Activated naive CD4-positive, alpha-beta T cell treated with Interleukin-2 at 50 U/mL for 16 hours (primary cell): ENCODE measurements at regions not wholly inside any gene's neighbourhood (a gene's known extent, or its start where the extent isn't known, plus 50 kb on each side); places are given as distances from the start of the nearest gene placed in this dataset.
A peak's percentile ranks its signal among the peaks of the same experiment; 100 is the strongest.
"Not testable (repeated sequence)": the region's sequence is repeated elsewhere in the genome, so short reads cannot be mapped to it uniquely, and the experiment has no call there.

Experiments used
- DNase-seq: peaks from one replicate; pipeline ENCODE4 v3.0.0-alpha.2; 2020

DNA sequence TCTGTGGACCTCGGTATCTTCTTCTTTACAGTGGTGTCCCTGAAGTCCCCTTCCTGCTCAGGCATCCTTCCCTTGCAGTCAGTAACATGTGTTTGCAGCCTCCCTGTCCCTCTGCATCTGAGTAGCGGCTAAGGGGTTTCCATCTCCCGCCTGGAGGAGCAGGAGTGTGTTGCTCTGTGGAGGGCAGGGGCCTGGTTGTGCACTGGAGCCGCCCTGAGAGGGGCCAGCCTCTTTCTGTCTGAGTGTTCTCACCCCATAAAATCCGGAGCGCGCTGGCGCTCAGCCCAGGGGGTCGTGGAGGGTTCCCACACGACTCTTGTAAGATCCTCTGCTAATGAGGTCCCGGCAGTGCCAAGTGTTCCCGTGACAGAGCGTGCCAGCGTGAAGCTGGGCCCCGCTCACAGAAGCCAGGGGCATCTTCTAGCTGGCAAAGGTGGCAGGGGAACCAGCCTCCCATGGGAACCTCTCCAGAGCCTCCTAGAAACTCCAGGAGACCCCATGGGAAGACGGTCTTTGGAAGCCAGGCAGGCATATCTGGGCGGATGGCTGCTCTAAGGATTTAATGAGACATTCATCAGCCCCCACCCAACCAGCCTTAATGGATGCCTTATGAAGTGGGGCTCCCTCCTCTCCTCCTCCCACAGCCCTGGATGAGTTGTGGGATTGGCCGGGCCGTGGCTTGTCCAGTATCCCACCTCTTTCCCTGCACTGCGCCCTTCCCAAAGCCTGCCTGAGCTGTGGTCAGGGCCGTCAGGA, 91.4 kb upstream of the GSE1 start:
- DNase-seq, result no peak

DNA sequence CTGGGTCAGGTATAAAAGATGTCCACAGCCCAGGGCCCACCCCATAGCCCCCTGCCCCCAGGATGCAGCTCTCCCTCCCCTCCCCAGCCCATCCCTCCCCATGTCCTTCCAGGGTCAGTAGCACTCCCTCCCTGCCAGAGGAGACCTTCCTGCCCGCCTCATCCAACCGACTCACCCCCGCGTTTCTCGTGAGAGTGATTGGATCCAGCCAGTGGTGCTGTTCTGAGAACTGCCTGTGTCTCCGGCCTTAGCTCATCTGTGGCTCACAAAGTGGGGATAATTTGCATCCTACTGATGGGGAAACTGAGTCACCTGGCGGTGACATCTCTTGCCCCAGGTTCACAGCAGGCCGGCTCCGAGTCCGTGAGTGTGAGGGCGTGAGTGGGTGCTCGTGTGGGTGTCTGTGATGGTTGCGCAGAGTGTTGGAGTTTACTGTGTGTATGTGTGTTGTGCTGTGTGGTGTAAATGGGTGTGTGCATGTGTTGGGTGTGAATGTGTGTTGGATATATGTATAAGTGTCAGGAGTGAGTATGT, 90.7 kb upstream of the GSE1 start:
- DNase-seq, result no peak

DNA sequence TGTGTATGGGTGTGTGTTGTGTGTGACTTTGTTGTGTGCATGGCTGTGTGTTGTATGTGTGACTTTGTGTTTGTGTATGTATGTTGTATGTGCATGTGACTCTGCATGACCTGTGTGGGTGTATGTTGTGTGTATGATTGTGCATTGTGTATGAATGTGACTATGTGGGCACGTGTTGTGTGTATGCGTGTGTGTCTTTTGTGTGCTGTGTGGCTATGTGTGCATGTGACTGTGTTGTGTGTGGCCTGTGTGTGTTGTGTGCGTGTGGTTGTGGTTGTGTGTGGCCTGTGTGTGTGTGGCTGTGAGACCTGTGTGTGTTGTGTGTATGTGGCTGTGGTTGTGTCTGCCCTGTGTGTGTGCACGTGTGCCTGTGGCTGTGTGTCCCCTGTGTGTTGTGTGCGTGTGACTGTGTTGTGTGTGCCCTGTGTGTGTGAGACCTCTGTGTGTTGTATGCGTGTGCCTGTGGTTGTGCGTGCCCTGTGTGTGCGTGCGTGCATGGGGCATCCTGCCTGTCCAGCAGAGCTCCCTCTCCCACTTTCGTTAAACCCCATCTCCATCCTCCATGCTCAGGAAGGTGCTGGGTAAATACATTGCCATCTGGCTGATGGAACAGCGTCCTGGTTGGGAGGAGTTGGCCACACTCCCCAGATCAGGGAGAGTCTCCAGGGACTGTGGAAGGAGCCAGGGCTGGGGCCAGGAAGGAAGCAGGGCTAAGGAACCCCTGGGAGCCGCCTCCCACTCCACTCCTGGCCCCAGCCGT, 90.1 kb upstream of the GSE1 start:
- no peak for DNase-seq

DNA sequence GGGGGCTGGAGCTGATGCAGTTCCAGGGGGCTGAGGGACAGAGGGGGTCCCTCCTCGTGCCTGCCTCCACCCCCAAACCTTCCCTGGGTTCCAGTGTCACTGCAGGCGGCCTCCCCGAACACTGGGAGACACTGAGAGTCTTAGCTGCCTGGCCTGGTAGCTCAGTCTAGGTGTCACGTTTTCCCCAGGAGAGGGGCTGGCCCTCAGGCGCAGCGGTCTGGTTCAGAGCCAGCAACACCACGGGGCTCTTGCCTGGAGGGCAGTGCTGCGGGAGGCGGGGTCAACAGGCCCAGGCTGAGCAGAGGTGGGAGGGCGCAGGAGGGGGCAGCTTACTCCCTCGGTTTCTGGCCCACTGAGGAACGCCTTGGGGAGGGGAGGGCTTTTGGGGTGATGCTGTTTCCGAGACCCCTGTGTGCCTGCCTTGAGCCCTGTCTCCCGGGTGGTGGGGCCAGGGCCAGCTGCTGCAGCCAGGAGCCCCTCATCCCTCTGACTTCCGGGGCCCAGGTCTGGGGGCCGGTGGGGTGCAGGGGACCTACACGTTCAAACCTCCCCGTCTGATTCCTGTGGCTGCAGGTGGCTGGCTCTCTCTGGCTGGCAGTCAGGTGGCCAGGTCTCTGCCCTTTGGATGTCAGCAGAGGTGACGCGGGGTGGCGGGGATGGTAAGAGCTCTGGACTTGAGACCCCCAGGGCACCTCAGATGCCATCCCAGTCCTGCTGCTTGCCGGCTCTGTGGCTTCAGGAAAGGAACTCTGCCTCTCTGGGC, 89.3 kb upstream of the GSE1 start:
- no peak for DNase-seq

DNA sequence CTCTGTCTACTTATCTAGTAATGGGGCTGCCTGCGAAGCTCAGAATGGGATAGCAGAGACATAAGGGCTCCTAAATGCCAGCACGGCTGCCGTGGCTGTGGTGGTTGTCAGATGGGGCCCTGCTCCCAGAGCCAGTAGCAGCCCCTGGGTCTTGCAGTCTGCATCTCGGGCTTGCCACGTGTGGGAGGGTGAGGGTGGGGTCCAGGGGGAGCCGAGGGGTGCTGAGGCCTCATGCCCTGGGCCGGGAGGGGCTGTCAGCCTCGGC, 88.8 kb upstream of the GSE1 start:
- no peak for DNase-seq

DNA sequence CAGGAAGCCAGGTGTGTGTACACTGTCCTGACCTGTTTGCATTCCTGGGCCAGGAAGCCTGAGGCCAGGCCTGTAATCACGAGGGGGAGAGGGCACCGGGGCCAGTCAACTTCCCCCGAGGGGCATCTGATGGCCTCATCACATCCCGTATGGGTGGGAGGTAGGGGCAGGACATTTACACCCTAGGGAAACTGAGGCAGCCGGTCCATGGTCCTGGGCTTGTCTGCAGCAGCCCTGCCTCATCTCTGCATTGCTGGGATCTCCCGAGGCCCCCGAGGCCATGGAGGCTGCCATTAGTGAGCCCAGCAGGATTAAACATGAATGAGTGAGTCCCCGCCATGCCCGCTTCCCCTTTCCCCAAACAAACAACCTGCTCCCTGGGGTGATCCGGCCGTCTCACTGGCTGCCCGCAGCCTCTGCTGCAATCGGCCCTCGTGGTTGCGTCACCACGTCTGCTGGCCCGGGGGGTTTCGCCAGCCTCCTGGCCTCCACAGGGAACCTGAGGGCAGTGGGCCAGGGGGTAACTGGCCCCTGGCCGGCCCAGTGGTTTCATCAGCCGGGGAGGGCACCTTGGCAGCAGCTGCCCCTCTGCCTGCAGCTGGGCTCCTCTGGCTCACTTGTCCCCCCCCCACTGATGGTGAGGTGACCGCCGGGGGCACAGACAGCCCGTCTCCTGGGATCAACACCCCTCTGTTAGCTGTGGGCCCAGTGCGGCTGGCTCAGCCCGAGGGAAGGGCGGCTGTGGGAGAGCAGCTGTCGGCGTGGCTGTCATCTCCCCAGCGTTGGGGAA, 88.3 kb upstream of the GSE1 start:
- no peak for DNase-seq

DNA sequence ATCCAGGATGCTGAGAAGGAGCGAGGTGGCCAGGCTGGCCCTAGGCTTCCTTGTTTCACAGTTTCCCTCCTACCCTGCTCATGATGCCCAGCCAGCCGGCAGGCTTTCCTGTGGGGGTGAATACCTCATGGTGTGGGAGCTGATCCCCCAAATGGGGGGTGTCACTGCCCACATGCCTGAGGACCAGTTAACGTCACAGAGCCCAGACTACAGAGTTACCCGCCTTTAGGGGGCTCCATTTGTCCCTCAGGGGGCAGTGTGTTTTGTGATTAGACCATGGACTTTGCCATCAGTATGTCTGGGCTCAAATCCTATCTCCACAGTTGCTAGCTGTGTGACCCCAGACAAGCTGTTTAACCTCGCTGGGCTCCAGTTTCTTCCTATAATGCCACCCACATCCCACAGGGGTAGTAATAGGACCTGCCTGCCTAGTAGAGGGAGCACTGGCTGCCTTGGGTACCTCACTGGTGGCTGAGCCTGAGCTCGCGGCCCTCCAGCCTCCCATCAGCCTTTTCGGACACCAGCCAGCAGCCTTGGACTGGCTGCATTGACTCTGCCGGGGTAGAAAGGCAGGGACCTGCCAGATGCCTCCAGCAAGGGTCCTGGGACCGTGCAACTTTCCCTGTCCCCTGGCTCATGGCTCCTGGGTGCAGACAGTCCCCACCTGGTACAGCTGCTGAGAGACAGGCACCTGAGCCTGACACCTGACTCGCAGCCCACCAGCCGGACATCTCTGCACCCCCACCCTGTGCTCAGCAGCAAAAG, 87.5 kb upstream of the GSE1 start:
- no peak for DNase-seq

DNA sequence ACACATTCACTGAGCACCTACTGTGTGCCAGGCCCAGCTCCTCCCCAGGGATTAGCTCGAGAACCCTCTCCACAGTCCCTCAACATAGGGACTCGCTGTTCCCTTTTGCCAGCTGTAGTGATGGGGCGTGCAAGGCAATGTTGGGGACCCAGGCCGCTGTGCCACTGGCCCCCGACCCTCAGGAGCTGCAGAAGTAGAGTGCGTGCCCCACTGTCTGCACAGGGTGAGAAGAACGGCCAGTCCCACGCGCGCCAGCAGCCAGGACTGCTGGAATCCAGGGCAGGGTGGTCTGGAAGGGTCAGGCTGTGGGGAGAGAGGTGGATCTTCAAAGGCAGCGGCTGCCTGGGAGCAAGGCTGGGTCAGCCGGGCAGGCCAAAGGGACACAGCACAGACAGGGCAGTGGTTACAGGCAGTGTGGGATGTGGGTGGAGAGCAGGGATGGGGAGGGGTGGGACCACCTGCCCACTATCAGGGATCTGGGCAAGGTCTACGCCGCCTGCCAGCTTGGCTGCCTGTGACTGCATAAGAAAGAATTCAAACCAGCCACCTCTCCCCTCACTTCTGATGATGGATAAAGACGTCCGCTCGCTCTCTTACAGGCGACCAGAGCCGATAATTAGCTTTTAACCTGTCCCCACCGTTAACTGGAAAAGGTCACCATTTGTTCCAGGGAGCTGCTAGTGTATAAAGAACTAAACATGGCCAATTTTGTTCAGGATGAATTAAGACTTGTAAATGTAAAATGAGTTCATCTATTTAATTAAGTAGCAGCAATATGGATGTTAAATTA, 86.7 kb upstream of the GSE1 start:
- no peak for DNase-seq

DNA sequence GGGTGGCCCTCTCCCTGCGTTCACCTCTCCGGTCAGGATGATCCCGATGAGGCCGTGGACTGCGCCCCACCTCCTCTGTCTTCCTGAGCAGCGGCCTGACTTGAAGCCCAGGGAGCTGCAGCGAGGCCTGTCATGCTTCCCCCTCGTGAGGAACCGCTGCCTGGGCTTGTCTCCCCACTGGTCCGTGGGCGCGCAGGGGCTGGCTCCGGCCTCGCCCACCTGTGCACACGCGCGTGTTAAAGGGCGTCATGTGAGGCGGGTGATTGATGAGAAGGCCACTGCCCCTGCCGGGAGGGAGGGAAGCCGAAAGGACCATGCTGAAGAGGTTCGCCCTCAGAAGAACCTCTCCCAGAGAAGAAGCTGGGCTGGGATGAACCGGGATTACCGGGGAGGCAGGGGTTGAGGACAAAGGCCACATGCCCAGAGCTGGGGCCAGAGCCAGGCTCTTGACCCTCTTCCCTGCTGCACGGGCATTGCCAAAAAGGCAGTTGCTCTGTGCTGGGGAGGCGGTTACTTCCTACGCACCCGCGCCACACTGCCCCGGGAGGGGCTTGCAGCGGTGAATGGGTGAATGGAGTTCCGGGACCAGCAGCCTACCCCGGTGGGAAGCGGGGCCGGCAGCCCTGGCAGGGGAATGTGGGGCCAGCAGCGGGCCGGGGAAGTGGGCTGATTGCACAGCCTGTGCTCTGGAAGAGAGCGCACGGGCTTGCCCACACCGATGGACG, 85.9 kb upstream of the GSE1 start:
- DNase-seq, result no peak

DNA sequence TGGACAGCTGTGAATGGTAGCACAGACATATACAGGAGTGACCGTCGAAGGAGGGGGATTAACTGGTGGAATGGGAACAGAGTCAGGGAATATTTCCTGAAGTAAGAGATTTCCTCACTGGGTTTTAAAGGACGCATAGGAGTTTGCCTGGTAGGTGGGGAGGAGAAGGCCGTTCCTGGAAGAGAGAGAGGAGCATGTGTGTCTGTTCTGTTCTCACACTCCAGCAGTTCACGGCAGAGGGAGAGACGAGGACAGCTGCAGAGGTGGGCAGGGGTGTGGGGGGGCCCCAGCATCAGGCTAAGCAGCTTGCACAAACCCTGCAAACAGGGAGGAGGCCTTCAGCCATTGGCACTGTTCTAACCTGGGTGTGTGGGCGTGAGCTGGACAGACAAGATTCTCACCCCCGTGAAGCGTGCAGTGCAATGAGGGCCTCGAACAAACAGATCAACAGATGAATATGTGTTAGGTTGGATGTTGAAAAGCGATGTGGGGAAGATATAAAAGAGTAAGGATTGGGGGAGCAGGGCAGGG, 85.3 kb upstream of the GSE1 start:
- no peak for DNase-seq

DNA sequence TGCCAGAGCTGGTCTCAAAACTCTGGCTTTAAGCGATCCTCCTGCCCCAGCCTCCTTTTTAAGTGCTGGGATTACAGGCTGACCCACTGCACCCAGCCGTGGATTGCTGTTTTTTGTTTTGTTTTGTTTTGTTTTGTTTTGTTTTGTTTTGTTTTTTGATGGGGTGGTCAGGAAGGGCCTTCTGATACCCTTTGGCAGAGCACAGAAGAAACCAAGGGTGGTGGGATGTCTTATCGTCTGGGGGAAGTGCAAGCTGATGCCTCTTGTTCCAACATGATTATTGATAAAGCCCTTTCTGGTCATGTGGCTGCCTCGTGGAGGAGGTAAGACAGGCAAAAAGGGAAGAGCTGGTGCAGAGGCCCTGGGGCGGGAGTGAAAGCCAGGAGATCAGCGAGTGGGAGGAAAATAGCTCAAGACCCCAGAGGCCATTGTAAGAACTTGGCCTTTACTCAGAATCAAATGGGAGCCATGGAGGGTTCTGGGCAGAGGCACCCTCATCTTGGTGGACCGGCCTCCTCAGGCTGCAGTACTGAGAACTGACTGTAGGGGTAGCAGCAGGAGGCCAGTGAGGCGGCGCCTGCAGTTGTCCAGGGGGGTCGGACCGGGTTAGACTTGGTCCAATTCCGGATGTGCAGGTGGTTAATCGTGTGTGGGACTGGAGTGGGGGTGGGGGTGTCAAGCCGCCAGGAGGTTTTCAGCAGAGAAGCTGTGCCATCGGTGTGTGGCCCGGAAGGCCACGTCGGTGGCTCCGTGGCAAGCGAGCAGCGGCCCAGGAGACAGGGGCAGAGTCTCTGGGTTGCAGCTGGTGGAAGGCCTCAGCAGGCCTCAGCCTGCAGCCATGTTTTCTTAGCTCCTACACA, 84.4 kb upstream of the GSE1 start:
- DNase-seq, result peak; percentile 28

DNA sequence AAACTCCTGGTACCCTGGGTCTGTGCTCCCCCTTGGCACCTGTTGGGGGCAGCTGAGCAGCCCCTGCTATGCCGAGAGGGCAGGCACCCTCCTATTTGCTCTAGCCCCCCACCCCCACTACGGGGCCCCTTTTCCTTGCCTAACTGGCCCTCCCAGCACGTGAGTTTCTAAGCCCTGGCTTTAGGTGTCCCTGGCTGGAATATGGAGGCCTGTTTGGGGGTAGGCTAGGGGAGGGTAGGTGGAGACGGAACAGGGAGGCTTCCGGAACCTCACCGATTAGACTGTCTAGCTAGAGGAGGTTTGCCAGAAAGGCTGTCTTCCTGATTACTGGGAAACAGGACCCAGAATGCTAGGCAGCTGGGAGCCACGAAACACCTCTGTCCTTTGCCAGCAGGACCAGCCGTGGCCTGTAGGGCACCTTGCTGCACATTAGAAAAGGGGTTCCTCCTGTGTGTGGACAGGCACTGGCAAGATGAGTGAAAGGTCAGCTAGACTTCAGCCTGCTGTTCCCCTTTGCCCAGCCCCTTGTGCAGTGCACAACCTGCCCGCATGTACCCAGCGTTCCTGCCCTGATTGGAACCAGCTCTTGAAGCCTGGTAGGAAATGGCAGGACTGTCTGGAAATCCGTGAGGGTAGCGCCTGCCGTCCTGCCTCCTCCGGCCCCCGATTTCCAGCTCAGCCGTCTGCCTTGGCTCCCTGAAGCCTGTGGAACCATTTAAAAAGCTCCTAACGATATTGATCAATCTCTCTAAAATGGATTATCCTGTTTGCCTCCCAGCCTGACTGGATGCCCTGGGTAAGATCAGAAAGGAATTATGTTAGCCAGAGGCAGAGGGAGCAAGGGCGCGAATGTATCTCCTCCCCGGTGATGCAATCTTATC, 83.4 kb upstream of the GSE1 start:
- no peak for DNase-seq

DNA sequence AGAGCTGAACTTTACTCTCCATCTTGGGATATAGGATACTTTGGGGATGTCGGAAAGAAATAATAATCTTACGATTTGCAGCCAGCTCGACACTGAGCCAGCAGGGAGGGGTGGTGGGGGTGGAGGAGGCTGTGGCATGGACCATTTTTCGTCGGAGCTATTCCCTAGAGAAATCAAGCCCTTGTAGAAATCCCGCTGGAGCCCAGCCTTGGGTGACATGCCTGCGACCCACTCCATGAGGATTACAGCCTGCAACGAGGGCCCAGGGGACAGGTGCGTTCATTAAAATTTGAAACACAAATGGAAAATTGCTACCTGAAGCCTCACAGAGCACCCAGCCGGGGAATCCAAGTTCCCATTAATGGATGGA, 82.8 kb upstream of the GSE1 start:
- no peak for DNase-seq

DNA sequence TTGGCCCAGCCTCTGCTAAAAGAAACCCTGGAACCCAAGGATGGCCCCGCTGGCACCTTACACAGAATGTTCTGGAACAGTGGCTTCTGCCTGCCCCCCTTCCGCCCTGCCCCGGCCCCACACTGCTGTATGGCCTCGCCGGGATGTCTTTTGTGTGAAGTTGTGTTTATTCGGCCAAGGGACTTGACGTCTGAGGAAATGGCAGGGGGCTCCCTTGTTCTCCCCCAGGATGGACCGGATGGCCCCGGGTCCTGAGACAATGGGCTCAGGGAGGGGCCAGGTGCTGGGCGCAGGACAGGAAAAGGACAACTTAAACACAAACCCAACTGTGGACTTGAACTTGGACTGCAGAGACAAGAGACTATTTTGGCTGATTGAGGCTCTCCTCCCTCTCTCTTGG, 81.6 kb upstream of the GSE1 start:
- DNase-seq, result no peak

DNA sequence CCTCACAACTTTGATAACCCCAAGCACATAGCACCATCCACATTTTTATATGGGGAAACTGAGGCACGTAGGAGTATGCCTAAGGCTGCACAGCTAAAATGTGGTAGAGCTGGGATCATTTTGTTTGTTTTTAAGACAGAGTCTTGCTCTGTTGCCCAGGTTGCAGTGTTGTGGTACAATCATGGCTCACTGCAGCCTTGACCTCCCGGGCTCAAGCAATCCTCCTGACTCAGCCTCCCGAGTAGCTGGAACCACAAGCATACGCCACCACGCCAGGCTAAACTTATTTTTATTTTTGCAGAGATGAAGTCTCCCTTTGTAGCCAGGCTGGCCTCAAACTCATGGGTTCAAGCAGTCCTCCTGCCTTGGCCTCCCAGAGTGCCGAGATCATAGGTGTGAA, 81.0 kb upstream of the GSE1 start:
- no peak for DNase-seq

DNA sequence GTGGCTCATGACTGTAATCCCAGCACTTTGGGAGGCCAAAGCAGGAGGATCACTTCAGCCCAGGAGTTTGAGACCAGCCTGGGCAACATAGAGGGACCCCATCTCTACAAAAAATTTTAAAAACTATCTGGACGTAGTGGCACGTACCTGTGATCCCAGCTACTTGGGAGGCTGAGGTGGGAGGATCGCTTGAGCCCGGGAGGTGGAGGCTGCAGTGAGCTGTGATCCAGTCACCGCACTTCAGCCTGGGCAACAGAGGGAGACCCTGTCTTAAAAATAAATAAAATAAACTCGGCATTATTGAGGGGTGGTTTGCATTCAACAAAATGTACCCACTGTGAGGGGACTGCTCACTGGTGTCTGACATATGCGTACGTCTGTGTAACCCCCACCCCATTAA, 79.5 kb upstream of the GSE1 start:
- not testable (repeated sequence) for DNase-seq

DNA sequence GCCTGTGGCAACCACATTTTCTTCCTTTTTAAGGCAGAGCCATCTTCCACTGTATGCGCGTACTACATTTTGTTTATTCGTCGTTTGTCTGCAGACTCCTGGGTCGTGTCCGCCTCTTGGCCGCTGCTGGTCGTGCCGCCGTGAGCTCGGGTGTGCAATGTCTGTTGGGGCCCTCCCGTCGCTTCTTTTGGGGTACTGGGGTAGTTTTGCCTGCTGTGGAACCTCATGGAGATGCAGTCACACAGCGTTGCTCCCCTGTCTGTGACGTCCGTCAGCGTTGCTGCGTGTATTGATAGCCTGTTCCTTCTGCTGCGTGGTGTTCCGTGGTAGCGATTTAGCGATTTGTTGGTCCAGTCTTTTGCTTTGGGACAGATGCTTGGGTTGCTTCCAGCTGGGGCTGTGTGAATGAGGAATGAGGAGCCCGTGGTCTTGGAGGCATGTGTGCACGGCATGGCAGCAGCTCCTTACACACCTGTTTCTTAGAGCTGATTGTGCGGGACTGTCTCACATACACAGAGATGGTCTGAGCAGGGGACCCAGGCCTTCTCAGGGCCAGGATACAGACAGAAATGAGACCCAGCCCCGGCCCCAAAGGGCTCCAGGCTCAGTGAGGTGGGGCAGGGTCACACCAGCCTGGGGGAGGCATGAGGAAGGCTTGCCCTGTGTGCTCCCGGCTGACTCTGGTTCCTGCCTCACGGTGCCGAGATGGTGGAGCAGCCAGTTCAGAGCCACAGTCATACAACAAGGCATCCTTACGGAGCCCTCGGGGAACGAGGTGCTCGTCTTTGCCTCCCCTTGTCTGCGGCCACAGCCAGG, 78.4 kb upstream of the GSE1 start:
- DNase-seq, result no peak
